HK-2 (cell line): ENCODE measurements at regions not wholly inside any gene's neighbourhood (a gene's known extent, or its start where the extent isn't known, plus 50 kb on each side); places are given as distances from the start of the nearest gene placed in this dataset.

ENCODE experiments used
- DNase-seq: peaks from one replicate; pipeline ENCODE4 v3.0.0-alpha.2; 2018; ENCODE audit not compliant: unreplicated experiment

GRCh38 chr5:8322484-8322883, 453.5 kb downstream of the MTRR start:
- no peak for DNase-seq

DNA sequence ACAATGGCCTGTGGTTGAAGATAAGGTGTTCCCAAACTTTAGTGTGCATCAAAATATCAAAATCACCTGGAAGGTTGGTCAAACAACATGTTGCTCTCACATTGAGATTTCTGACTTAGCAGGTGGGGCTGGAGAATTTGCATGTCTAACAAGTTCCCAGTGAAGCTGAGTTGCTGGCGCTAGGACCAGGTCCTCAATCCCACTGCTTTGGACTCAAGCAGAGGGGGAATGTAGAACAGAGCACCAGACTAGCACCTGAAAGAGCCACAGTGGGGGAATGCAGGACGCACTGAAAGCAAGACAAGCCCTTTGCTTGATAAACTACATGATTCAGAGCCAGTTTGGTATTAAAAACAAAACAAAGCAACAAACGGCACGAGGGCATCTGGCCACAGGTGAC, 458.1 kb downstream of the MTRR start:
- no peak for DNase-seq

DNA sequence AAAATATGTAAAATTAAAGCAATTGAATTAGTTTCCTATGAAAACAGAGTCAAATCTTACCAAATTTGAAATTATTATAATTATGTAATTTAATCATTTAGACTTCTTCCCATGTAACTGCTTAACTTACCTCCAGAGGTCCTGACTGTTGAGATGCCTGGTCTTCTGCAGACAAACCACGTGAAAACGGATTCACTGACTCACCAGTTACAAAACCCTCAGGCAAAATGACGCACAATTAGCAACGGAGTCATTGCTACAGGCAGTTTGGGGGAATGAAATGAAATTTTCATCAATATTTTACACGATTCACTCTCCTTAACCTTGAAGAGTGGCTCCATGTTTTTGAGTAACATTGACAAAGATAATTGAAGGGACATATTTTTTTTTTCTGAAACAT, 460.8 kb downstream of the MTRR start:
- DNase-seq: no peak

- no peak for DNase-seq
These were observed 463.9 kb downstream of the MTRR start for GRCh38 chr5:8332666-8333445.

GRCh38 chr5:8333485-8333884, 464.5 kb downstream of the MTRR start:
- no peak for DNase-seq

GRCh38 chr5:8333977-8334376, 465.0 kb downstream of the MTRR start:
- DNase-seq: no peak

DNA sequence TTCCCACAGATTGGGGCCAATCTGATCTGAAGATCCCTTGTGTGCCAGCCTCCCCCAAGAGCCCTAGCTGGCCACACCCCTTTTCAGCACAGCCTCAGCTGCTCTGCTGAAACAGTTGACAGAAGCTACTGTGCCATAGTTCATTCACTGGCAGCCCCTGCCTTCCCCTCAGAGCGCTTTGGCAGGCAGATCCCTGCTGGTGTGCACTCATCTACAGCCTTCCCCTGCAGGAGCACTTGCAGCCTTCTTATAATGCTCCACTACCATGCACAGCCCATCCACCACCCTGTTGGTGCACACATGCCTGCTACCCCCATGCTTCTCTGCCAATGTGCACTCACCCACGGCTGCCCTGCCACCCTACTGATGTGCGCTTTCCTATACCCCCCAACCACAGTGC, 471.3 kb downstream of the MTRR start:
- DNase-seq: no peak

DNA sequence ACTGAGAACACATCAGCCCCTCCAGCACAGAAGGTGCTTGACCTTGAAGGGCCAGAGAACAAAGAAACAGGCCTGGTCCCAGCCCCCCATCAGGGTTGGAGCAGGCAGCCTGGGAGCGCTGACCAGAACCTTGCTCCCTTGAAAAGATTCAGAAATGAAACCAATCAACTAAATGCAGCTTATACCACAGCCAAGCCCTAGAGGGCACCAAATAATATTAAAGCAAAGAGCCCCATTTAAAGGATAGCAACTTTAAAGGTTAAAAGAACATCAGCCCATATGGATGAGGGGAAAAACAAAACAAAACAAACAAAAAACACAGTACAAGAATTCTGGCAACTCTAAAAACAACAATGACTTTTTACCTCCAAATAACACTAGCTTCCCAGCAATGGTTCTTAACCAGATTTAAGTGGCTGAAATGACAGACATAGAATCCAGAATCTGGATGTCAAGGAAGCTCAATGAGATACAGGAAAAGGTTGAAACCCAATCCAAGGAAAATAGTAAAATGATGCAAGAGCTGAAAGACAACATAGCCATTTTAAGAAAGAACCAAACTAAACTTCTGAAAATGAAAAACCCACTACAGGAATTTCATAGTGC, 471.9 kb downstream of the MTRR start:
- DNase-seq: no peak

GRCh38 chr5:8341406-8341805, 472.5 kb downstream of the MTRR start:
- no peak for DNase-seq

- no peak for DNase-seq
These were observed 479.0 kb downstream of the MTRR start for GRCh38 chr5:8347984-8348383.

DNA sequence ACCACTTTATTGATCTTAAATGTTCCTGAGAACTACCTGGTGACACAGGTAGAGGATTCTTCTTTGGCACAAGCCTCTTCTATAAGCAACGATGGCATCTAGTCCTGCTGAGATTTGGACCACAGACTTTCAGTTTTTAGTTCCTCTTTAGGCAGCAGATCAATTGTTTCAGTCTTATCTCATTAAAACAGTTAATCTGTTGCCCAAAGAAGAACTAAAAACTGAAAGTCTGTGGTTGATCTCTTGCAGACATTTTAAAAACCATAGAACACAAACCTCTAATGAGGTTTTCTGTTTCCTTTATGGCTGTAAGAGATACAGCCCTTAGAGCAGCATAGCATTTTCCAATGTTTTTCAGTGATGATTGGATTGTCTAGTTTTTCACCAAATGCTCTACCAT, 480.9 kb downstream of the MTRR start:
- DNase-seq: no peak

DNA sequence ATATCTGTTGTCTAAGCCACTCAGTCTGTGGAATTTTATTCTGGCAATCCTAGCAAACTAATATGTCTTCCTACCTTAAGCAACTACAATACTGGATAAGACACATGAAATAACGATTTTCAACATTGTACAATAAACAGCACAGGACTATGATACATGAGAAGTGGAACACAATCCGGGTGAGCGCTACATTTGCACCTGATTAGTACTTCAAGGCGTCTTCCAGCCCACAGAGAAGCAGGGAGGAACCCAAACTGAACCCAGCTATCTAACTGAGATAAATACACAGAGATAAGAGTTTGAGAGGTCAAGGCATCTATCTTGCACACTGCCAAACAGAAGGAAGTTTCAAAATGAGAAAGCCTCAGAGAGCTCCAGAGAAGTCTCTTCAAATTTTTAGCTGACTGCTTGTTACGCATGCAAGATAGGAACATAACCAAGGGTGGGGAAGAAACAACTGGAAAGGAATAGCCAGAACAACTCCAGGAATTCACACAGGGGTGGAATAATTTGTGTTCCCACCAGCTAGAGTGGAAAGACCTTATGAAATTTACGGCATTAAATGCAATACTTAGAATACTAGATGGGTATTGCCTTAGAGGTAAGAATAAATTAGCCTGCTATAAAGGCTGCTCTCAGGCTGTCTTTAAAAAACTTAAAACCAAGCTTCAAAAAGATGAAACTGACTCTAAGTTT, 481.8 kb downstream of the MTRR start:
- no peak for DNase-seq

- no peak for DNase-seq
These were observed 487.0 kb downstream of the MTRR start for GRCh38 chr5:8355981-8356380.

GRCh38 chr5:8360012-8360411, 491.1 kb downstream of the MTRR start:
- no peak for DNase-seq

DNA sequence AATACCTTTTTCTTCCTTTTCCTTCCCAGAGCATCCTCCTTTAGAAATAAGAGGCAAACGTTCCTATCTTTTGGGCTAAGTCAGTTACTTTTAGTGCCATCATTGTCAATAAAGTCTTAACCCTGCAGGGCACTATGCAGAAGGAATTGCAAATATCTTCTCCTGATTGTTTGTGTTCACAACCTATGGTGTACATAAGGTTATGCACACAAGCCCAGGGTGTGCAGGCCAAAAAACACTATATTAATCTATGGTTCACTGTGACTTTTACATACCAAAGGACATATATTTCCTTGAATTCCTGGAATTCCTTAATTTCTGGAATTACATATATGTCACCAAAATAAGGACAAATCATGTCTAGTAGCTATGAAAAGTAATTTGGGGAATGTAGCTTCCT, 493.5 kb downstream of the MTRR start:
- no peak for DNase-seq

GRCh38 chr5:8363138-8363537, 494.2 kb downstream of the MTRR start:
- no peak for DNase-seq

DNA sequence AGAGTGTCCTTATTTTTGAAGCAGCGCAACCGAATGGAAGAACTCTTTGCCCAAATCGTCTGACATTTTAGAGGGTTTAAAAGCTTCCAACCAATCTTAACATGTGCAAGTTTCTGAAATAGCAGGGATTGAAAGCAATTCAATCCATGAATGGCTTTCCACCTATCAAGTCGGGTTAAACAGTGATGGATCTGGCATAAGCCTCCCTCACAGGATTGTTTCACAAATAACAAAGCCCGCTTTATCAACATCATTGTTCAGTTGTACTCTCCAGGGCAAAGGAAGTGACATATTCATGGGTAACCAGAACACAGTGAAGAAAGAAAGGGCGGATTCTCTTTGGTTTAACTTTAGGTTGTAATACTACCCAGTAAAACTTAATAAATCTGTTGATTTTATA, 497.3 kb downstream of the MTRR start:
- DNase-seq: no peak

- DNase-seq: no peak
These were observed 507.5 kb downstream of the MTRR start for GRCh38 chr5:8376478-8376877.

DNA sequence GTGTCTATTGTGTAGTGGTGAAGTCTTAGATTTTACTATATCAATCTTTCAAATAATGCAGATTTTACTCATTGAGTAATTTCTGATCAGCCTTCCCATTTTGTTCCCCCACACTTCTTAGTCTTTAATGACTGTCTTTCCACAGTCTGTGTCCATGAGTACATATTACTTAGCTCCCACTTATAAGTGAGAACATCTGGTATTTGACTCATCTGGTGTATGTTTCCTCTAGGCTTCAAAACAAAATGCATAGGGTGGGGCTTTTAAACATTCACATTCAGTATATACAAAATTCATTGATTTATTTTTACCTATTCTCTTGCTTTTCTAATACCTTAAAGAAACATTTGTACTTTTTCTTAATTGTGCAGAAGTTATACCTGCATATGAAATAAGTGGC, 513.0 kb downstream of the MTRR start:
- no peak for DNase-seq

- DNase-seq: no peak
These were observed 513.5 kb downstream of the MTRR start for GRCh38 chr5:8382456-8382855.

DNA sequence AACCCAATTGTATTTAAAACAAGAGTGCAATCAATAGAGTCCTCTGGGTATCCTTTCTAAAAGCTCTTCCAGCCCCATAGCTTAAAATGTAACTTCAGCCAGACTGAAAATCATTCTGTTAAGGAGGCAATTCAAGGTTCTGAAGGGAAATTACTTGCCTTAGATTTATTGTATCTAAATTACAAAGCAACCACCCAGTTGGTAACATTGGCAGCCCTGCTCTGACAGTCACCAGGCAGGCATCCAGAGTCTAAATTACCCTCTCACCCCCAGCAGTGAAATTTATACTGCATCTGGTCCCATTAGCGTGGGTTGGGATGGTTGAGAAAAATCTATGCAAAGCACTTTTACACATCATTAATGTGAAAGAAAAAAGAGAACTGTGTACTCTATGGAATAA, 514.7 kb downstream of the MTRR start:
- no peak for DNase-seq

- DNase-seq: no peak
These were observed 517.9 kb downstream of the MTRR start for GRCh38 chr5:8386719-8387288.

DNA sequence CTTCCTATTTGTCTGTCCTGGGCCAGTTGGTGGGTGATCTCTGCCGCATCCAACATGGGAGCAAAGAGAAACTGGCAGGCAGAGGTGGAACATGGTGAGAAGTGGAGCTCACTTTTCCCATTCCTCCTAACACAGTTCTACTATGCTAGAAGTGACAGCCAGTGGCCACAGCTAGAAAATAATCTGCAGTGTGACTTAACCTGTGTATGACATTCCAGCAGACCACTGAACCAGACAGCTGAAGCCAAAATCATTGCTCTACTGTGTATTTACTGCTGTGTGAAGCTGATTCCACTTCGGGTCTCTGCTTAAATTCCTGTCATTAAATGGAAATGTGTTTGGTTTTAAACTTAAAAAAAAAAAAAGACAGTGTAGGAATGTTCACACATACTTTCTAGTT, 523.0 kb downstream of the MTRR start:
- DNase-seq: no peak
